GM18951 (cell line): ENCODE measurements at regions not wholly inside any gene's neighbourhood (a gene's known extent, or its start where the extent isn't known, plus 50 kb on each side); places are given as distances from the start of the nearest gene placed in this dataset.
"Not testable (repeated sequence)": the region's sequence is repeated elsewhere in the genome, so short reads cannot be mapped to it uniquely, and the experiment has no call there.

Experiments
- POLR2A ChIP-seq: IDR thresholded peaks from 4 replicates; pipeline ENCODE4 v1.6.1; 2011; ENCODE audit warnings: mild to moderate bottlenecking; ENCODE audit not compliant: insufficient read length, insufficient read depth; ENCODE audit errors: extremely low read depth
- in situ Hi-C: fragments of 300-500 bp; cut with MboI; formaldehyde crosslinking; loops from one replicate; pipeline ENCODE4 v1.12.0; 2022; ENCODE audit warnings: low sequenced_read_pairs, mixed read lengths, inconsistent platforms; ENCODE audit not compliant: unreplicated experiment

- no peak for TF ChIP-seq POLR2A
- in situ Hi-C loops: no loop called here
Measured at GRCh38 chr7:79513261-79513660, 59.8 kb upstream of the MAGI2 start.

DNA sequence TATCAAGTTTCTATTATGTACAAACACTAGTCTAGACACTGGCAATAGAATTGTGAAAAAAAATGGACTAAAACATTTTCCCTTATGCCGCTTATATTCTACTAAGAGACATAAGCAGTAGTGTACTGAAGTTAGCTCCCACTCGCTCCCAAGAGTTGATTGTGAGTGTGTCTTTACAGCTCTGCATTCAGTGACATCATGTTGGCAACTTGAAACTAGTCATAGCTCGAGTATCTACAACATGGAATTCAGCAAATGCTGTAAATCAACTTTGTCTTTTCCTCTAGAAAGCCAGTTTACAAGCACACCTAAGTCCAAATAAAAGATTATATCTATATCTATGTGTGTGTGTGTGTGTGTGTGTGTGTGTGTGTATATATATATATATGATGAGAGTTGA, 58.8 kb upstream of the MAGI2 start:
- in situ Hi-C loops: no loop called here
- TF ChIP-seq POLR2A: no peak

DNA sequence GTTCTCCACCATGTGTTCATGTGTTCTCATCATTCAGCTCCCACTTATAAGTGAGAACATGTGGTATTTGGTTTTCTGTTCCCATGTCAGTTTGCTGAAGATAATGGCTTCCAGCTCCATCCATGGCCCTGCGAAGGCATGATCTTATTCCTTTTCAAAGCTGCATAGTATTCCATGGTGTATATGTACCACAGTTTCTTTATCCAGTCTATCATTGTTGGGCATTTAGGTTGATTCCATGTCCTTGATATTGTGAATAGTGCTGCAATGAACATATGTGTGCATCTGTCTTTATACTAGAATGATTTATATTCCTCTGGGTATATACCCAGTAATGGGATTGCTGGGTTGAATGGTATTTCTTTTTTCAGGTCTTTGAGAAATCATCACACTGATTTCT, 57.6 kb upstream of the MAGI2 start:
- in situ Hi-C loops: not testable (repeated sequence)

DNA sequence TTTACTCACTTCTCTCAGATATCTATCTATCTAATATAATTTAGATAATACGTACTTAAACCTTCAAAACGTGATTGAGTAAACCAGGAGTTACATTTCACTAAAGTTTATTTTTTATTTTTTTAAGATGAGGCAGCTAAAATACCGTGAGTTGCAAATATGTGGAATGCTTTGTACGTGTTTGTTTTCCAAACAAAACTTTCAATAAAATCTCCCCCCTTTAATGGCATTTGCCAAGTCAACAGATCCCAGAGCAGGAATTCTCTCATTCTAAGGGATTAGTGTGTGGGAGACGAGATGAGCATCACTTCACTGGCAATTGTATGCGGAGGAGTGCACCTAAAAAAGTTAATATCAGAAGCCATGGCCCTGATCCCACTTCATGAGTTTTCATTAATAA, 53.7 kb upstream of the MAGI2 start:
- no peak for TF ChIP-seq POLR2A
- in situ Hi-C loops: no loop called here

DNA sequence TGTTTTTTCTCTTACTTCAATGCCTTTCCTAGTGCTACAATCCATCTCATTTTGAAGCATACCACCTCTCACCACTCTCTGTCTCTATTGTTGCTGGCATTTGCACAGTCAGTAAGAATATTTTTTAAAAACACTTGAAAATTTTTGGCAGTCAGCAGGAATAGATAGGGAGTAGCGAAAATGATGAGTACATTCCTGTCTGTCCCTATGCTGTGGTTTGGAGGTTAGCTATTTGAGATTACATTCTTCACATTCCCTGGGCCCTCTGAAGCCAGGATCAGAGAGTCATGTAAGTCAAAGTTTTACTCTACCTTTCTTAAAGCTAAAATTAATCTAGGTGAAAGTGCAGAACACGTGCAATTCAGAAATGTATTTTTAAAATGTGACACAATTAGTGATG, 53.0 kb upstream of the MAGI2 start:
- TF ChIP-seq POLR2A: no peak

DNA sequence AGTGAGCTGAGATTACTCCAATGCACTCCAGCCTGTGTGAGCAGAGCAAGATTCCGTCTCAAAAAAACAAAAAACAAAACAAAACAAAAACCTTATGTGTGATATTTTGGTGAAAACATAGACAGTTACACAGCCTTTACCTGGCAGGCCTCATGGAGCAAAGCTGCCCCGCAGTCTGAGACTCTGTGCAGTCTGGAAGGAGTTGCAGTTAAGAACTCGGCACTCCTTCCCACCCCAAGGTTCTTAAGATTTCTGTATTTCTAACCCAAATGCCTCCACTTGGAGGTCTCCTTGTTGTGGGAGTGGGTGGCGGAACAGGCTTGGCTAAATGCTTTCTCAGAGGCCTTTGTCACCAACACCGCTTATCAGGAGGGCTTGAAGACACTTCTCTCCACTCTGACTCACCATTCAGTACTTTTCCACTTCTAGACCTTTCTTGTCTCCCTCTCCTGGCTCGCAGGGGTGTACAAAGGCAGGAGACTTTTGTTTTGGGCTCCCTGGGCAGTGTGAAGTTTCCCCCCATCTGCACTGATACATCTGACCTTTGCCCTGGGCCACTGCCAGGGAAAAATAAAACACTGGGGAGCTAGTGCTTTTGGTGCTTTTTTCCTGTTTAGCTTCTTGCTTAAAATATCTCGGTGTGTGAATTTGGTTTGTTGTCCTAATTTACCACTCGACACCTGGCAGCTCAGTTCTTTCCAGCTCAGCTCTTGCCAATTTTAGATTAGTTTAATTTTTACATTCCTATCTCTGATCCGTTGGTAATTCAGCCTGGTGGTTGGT, 51.3 kb upstream of the MAGI2 start:
- TF ChIP-seq POLR2A: no peak
- in situ Hi-C loops: no loop called here

More for the DNA sequence above, 53.0 kb upstream of the MAGI2 start:
- in situ Hi-C loops: no loop called here
